ENCODE measurements at regions not wholly inside any gene's neighbourhood (a gene's known extent, or its start where the extent isn't known, plus 50 kb on each side); places are given as distances from the start of the nearest gene placed in this dataset.

DNA sequence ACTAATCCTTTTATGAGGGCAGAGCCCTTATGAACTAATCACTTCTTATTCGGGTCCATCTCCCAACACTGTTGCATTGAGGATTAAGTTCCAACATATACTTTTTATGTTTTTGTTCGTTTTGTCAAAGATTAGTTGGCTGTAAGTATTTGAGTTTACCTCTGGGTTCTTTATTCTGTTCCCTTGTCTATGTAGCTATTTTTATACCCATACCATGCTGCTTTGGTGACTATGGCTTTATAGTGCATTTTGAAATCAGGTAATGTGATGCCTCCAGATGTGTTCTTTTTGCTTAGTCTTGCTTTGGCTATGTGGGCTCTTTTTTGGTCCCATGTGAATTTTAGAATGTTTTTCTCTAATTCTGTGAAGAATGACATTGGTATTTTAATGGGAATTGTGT is 166.4 kb upstream of the KCNMB2 start:
- no peak overlapping the region for H3K27ac ChIP-seq (ENCODE audit: low read length in 2 of 2)
- TF ChIP-seq EZH2 (IDR thresholded peaks at IDR 0.05; ENCODE audit: borderline replicate concordance, insufficient read depth, low read depth, low read length, poor library complexity, severe bottlenecking) = no peak
- TF ChIP-seq, protein P1, sequence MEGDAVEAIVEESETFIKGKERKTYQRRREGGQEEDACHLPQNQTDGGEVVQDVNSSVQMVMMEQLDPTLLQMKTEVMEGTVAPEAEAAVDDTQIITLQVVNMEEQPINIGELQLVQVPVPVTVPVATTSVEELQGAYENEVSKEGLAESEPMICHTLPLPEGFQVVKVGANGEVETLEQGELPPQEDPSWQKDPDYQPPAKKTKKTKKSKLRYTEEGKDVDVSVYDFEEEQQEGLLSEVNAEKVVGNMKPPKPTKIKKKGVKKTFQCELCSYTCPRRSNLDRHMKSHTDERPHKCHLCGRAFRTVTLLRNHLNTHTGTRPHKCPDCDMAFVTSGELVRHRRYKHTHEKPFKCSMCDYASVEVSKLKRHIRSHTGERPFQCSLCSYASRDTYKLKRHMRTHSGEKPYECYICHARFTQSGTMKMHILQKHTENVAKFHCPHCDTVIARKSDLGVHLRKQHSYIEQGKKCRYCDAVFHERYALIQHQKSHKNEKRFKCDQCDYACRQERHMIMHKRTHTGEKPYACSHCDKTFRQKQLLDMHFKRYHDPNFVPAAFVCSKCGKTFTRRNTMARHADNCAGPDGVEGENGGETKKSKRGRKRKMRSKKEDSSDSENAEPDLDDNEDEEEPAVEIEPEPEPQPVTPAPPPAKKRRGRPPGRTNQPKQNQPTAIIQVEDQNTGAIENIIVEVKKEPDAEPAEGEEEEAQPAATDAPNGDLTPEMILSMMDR (IDR thresholded peaks at IDR 0.05) = no peak
- H3K4me2 ChIP-seq (replicated peaks; ENCODE audit: low read depth, low read length, poor library complexity, severe bottlenecking) = no peak overlapping the region
- no peaks in the 10 kb centered on the region for H3K79me2 ChIP-seq (ENCODE audit: control insufficient read depth, insufficient read depth, low read length)
- H2AFZ ChIP-seq (ENCODE audit: insufficient read depth, low read depth, low read length, poor library complexity, severe bottlenecking) = no peak overlapping the region
- no peaks in the 10 kb centered on the region for H3K4me1 ChIP-seq (ENCODE audit: control insufficient read depth in 2 of 2, insufficient read depth in 2 of 2, low read length in 2 of 2)
- no peak overlapping the region for H3K4me3 Mint-ChIP-seq
- H3K27me3 ChIP-seq (replicated peaks in 1 of 4; ENCODE audit: control extremely low read depth in 1 of 4, control insufficient read depth in 3 of 4, insufficient read depth in 4 of 4, low read length in 3 of 4) = peaks cover 0 to 6% (median 0%) of the 10 kb centered on the region in 4 experiments
- H3K27me3 Mint-ChIP-seq = peaks cover 16% of the 10 kb centered on the region
- no peak overlapping the region for H3K27ac Mint-ChIP-seq
- H4K20me1 ChIP-seq (ENCODE audit: control insufficient read depth, insufficient read depth, low read length, poor library complexity, severe bottlenecking) = no peaks in the 10 kb centered on the region
- H3K9me3 Mint-ChIP-seq (ENCODE audit: insufficient read depth) = no peaks in the 10 kb centered on the region
- no CpG with 5 or more reads among the region's 2 CpGs for WGBS (ENCODE audit: insufficient coverage)
- H3K4me1 Mint-ChIP-seq = no peaks in the 10 kb centered on the region
- H3K36me3 ChIP-seq (replicated peaks in 1 of 2; ENCODE audit: control extremely low read depth in 1 of 2, control insufficient read depth in 1 of 2, extremely low read depth in 1 of 2, insufficient read depth in 2 of 2, low read length in 1 of 2) = no peaks in the 10 kb centered on the region
- H3K9ac ChIP-seq (ENCODE audit: low read length) = no peak overlapping the region
- POLR2A ChIA-PET = no interaction called here
- ATAC-seq (ENCODE audit: low read depth) (no peak), DNase-seq (no peak)
- intact Hi-C loops (cut with micrococcal nuclease) = no loop called here
- CTCF ChIA-PET = no interaction called here
- H3K4me3 ChIP-seq (ENCODE audit: control extremely low read depth in 1 of 5, extremely low read depth in 1 of 5, insufficient read depth in 1 of 5, low read depth in 2 of 5, low read length in 4 of 5) = no peak overlapping the region
- peaks cover 0 to 1% (median 0%) of the 10 kb centered on the region in 3 donors for H3K9me3 ChIP-seq (ENCODE audit: control extremely low read depth in 1 of 3, control insufficient read depth in 2 of 3, insufficient read depth in 1 of 3, low read length in 2 of 3)

DNA sequence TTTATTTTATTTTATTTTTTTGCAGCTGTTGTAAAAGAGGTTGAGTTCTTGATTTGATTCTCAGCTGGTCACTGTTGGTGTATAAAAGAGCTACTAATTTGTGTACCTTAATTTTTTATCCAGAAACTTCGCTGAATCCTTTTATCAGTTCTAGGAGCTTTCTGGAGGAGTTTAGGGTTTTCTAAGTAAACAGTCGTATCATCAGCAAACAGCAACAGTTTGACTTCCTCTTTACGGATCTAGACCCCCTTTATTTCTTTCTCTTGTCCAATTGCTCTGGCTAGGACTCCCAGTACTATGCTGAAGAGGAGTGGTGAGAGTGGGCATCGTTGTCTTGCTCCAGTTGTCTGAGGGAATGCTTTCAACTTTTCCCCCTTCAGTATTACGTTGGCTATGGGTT is 165.8 kb upstream of the KCNMB2 start:
- H3K4me1 Mint-ChIP-seq = no peaks in the 10 kb centered on the region
- intact Hi-C loops (cut with micrococcal nuclease) = no loop called here
- no peak overlapping the region for H2AFZ ChIP-seq (ENCODE audit: insufficient read depth, low read depth, low read length, poor library complexity, severe bottlenecking)
- H3K36me3 ChIP-seq (replicated peaks in 1 of 2; ENCODE audit: control extremely low read depth in 1 of 2, control insufficient read depth in 1 of 2, extremely low read depth in 1 of 2, insufficient read depth in 2 of 2, low read length in 1 of 2) = no peaks in the 10 kb centered on the region
- TF ChIP-seq EZH2 (IDR thresholded peaks at IDR 0.05; ENCODE audit: borderline replicate concordance, insufficient read depth, low read depth, low read length, poor library complexity, severe bottlenecking) = no peak
- TF ChIP-seq, protein P1 (IDR thresholded peaks at IDR 0.05) = no peak
- CTCF ChIA-PET = no interaction called here
- H3K4me3 ChIP-seq (ENCODE audit: control extremely low read depth in 1 of 5, extremely low read depth in 1 of 5, insufficient read depth in 1 of 5, low read depth in 2 of 5, low read length in 4 of 5) = no peak overlapping the region
- no CpG with 5 or more reads among the region's 5 CpGs for WGBS (ENCODE audit: insufficient coverage)
- ATAC-seq (ENCODE audit: low read depth) (no peak), DNase-seq (no peak)
- H3K9ac ChIP-seq (ENCODE audit: low read length) = no peak overlapping the region
- H3K27ac Mint-ChIP-seq = no peak overlapping the region
- peaks cover 0 to 6% (median 0%) of the 10 kb centered on the region in 4 experiments for H3K27me3 ChIP-seq (replicated peaks in 1 of 4; ENCODE audit: control extremely low read depth in 1 of 4, control insufficient read depth in 3 of 4, insufficient read depth in 4 of 4, low read length in 3 of 4)
- H3K79me2 ChIP-seq (ENCODE audit: control insufficient read depth, insufficient read depth, low read length) = no peaks in the 10 kb centered on the region
- H3K4me3 Mint-ChIP-seq = no peak overlapping the region
- H3K4me2 ChIP-seq (replicated peaks; ENCODE audit: low read depth, low read length, poor library complexity, severe bottlenecking) = no peak overlapping the region
- no peaks in the 10 kb centered on the region for H3K9me3 Mint-ChIP-seq (ENCODE audit: insufficient read depth)
- H3K27ac ChIP-seq (ENCODE audit: low read length in 2 of 2) = no peak overlapping the region
- H3K9me3 ChIP-seq (ENCODE audit: control extremely low read depth in 1 of 3, control insufficient read depth in 2 of 3, insufficient read depth in 1 of 3, low read length in 2 of 3) = peaks cover 0 to 1% (median 0%) of the 10 kb centered on the region in 3 donors
- POLR2A ChIA-PET = no interaction called here
- no peaks in the 10 kb centered on the region for H3K4me1 ChIP-seq (ENCODE audit: control insufficient read depth in 2 of 2, insufficient read depth in 2 of 2, low read length in 2 of 2)
- no peaks in the 10 kb centered on the region for H4K20me1 ChIP-seq (ENCODE audit: control insufficient read depth, insufficient read depth, low read length, poor library complexity, severe bottlenecking)
- H3K27me3 Mint-ChIP-seq = peaks cover 18% of the 10 kb centered on the region
